CD14-positive monocyte (primary cell): ENCODE measurements at regions not wholly inside any gene's neighbourhood (a gene's known extent, or its start where the extent isn't known, plus 50 kb on each side); places are given as distances from the start of the nearest gene placed in this dataset.

Experiments
- DNase-seq, 3 donors: peaks; one replicate each; pipeline ENCODE4 v3.0.0-alpha.2; 2011 to 2022
- H2AFZ ChIP-seq: 2 replicates; pipeline ENCODE4 v1.6.0; 2012; ENCODE audit warnings: mild to moderate bottlenecking, low read depth, low read length, inconsistent platforms; ENCODE audit not compliant: insufficient read depth, poor library complexity, severe bottlenecking
- H3K27ac ChIP-seq, 2 donors: 1 replicate in 1 of 2; 2 replicates in 1 of 2; pipeline ENCODE4 v1.5.1; 2012 to 2013; ENCODE audit warnings: low read length in 2 of 2, control low read depth in 1 of 2, inconsistent platforms in 1 of 2, low read depth in 1 of 2, mild to moderate bottlenecking in 1 of 2
- H3K27me3 ChIP-seq, 2 donors: one replicate each; pipeline versions ENCODE4 v1.6.0 to v1.6.1; 2011 to 2013; ENCODE audit warnings: low read length in 2 of 2; ENCODE audit not compliant: control insufficient read depth in 2 of 2, insufficient read depth in 2 of 2
- H3K36me3 ChIP-seq, 2 donors: replicated peaks in 1 of 2; 1 replicate in 1 of 2; 2 replicates in 1 of 2; pipeline versions ENCODE4 v1.5.1 to v1.6.1; 2012 to 2013; ENCODE audit warnings: low read length in 2 of 2, control low read depth in 1 of 2, inconsistent platforms in 1 of 2, mild to moderate bottlenecking in 1 of 2; ENCODE audit not compliant: insufficient read depth in 2 of 2, control insufficient read depth in 1 of 2
- H3K4me1 ChIP-seq, 2 donors: 1 replicate in 1 of 2; 2 replicates in 1 of 2; pipeline versions ENCODE4 v1.5.1 to v1.6.1; 2012 to 2013; ENCODE audit warnings: low read length in 2 of 2, control low read depth in 1 of 2, inconsistent platforms in 1 of 2, mild to moderate bottlenecking in 1 of 2, moderate library complexity in 1 of 2; ENCODE audit not compliant: insufficient read depth in 2 of 2, control insufficient read depth in 1 of 2
- H3K4me2 ChIP-seq: replicated peaks from 2 replicates; pipeline ENCODE3; 2012; ENCODE audit warnings: low read length, moderate library complexity, mild to moderate bottlenecking; ENCODE audit not compliant: poor library complexity, severe bottlenecking; ENCODE audit errors: extremely low read depth
- H3K4me3 ChIP-seq, 3 experiments: fragments of 200-600 bp in 1 of 3; sonication (generic) in 1 of 3; replicated peaks in 1 of 3; 1 replicate in 2 of 3; 2 replicates in 1 of 3; pipeline ENCODE4 v1.5.1; 2011 to 2013; ENCODE audit warnings: low read length in 3 of 3, mild to moderate bottlenecking in 3 of 3, control low read depth in 2 of 3, low read depth in 2 of 3, inconsistent platforms in 1 of 3, moderate library complexity in 1 of 3
- H3K79me2 ChIP-seq: 2 replicates; pipeline ENCODE4 v1.6.0; 2012; ENCODE audit warnings: mild to moderate bottlenecking, control low read depth, inconsistent platforms, low read length, moderate library complexity; ENCODE audit not compliant: insufficient read depth
- H3K9ac ChIP-seq: 2 replicates; pipeline ENCODE4 v1.6.0; 2017; ENCODE audit warnings: low read length, mild to moderate bottlenecking; ENCODE audit not compliant: insufficient read depth, poor library complexity, severe bottlenecking
- H3K9me3 ChIP-seq, 2 donors: replicated peaks in 1 of 2; 1 replicate in 1 of 2; 2 replicates in 1 of 2; pipeline versions ENCODE4 v1.5.1 to v1.6.1; 2012 to 2013; ENCODE audit warnings: low read length in 2 of 2, control low read depth in 1 of 2; ENCODE audit not compliant: control insufficient read depth in 1 of 2, insufficient read depth in 1 of 2
- H4K20me1 ChIP-seq: 2 replicates; pipeline ENCODE4 v1.6.0; 2012; ENCODE audit warnings: mild to moderate bottlenecking, low read length, control low read depth, moderate library complexity; ENCODE audit not compliant: insufficient read depth
- H3K27ac Mint-ChIP-seq, 7 donors: one replicate each; pipeline ENCODE4 v1.8.0; 2020; ENCODE audit warnings: mild to moderate bottlenecking in 7 of 7, mixed read lengths in 7 of 7, moderate library complexity in 6 of 7, inconsistent platforms in 2 of 7
- H3K27me3 Mint-ChIP-seq, 3 donors: one replicate each; pipeline ENCODE4 v1.8.0; 2021 to 2022; ENCODE audit warnings: low read depth in 3 of 3, mild to moderate bottlenecking in 3 of 3, mixed read lengths in 3 of 3, moderate library complexity in 3 of 3, inconsistent platforms in 1 of 3
- H3K36me3 Mint-ChIP-seq, 2 donors: one replicate each; pipeline ENCODE4 v1.8.0; 2020; ENCODE audit warnings: mixed read lengths in 2 of 2, inconsistent platforms in 1 of 2, mild to moderate bottlenecking in 1 of 2
- H3K4me1 Mint-ChIP-seq: one replicate; pipeline ENCODE4 v1.8.0; 2020; ENCODE audit warnings: mild to moderate bottlenecking, mixed read lengths
- H3K4me3 Mint-ChIP-seq, 2 donors: one replicate each; pipeline ENCODE4 v1.8.0; 2020; ENCODE audit warnings: mild to moderate bottlenecking in 2 of 2, mixed read lengths in 2 of 2, moderate library complexity in 1 of 2
- H3K9me3 Mint-ChIP-seq, 7 donors: one replicate each; pipeline ENCODE4 v1.8.0; 2020 to 2022; ENCODE audit warnings: mixed read lengths in 7 of 7, mild to moderate bottlenecking in 6 of 7, moderate library complexity in 6 of 7, inconsistent platforms in 2 of 7
- CTCF ChIP-seq: fragments of 200-600 bp; IDR thresholded peaks from one replicate; pipeline ENCODE4 v1.8.0; 2022; ENCODE audit warnings: antibody characterized with exemption, mild to moderate bottlenecking
- WGBS: methylation state at CpG from one replicate; pipeline ENCODE4 v1.1.5; 2013; ENCODE audit warnings: missing lambda C conversion rate; ENCODE audit not compliant: insufficient coverage; 5-methylcytosine and 5-hydroxymethylcytosine counted together
- intact Hi-C, 2 donors: fragments of 100-400 bp; cut with micrococcal nuclease; formaldehyde crosslinking; loops; one replicate each; pipeline versions ENCODE4 v1.15.0 to v1.15.1; 2023

- H3K27me3 Mint-ChIP-seq, result no peaks in the 10 kb centered on the region
- H3K9me3 Mint-ChIP-seq, result peaks cover 6 to 22% (median 15%) of the 10 kb centered on the region in 7 donors
- TF ChIP-seq CTCF, result no peak
- Histone ChIP-seq H3K27ac (no peak overlapping the region), H3K4me2 (no peak overlapping the region), H3K79me2 (no peaks in the 10 kb centered on the region), H3K4me3 (no peak overlapping the region), H2AFZ (no peak overlapping the region), H4K20me1 (no peaks in the 10 kb centered on the region), H3K27me3 (no peaks in the 10 kb centered on the region), H3K9me3 (peaks cover 14 to 24% of the 10 kb centered on the region in 2 donors), H3K9ac (no peak overlapping the region), H3K4me1 (no peaks in the 10 kb centered on the region), H3K36me3 (no peaks in the 10 kb centered on the region)
- H3K4me3 Mint-ChIP-seq, result no peak overlapping the region
- no peak for DNase-seq
- H3K27ac Mint-ChIP-seq, result no peak overlapping the region
- no peaks in the 10 kb centered on the region for H3K36me3 Mint-ChIP-seq
- no peaks in the 10 kb centered on the region for H3K4me1 Mint-ChIP-seq
- intact Hi-C loops, result no loop called here
Observed at GRCh38 chr1:69104894-69105293, 462.8 kb upstream of the LRRC7 start.

- intact Hi-C loops, result no loop called here
- Histone ChIP-seq H3K79me2 (no peaks in the 10 kb centered on the region), H3K4me2 (no peak overlapping the region), H3K4me3 (no peak overlapping the region), H4K20me1 (no peaks in the 10 kb centered on the region), H3K27ac (no peak overlapping the region), H3K36me3 (no peaks in the 10 kb centered on the region), H3K9ac (no peak overlapping the region), H3K9me3 (peaks cover 4 to 9% of the 10 kb centered on the region in 2 donors), H3K27me3 (no peaks in the 10 kb centered on the region), H3K4me1 (no peaks in the 10 kb centered on the region), H2AFZ (no peak overlapping the region)
- Mint-ChIP-seq H3K27ac (no peak overlapping the region), H3K4me1 (no peaks in the 10 kb centered on the region), H3K4me3 (no peak overlapping the region), H3K36me3 (no peaks in the 10 kb centered on the region), H3K27me3 (no peaks in the 10 kb centered on the region), H3K9me3 (peaks cover 1 to 12% (median 6%) of the 10 kb centered on the region in 7 donors)
- WGBS, result no CpG with 5 or more reads among the region's 4 CpGs
- no peak for DNase-seq
- TF ChIP-seq CTCF, result no peak
Observed at GRCh38 chr1:69109277-69109676, 458.4 kb upstream of the LRRC7 start.
